C4-2B (cell line): ENCODE measurements at regions not wholly inside any gene's neighbourhood (a gene's known extent, or its start where the extent isn't known, plus 50 kb on each side); places are given as distances from the start of the nearest gene placed in this dataset.

Source experiments
- ZFX ChIP-seq: fragments of 450-650 bp; IDR thresholded peaks from 2 replicates; pipeline ENCODE4 v1.6.1; 2017
- TF ChIP-seq, protein P1 (sequence below): fragments of 450-650 bp; conservative IDR thresholded peaks from 2 replicates; pipeline ENCODE4 v1.5.1; 2017; ENCODE audit warnings: mild to moderate bottlenecking

DNA sequence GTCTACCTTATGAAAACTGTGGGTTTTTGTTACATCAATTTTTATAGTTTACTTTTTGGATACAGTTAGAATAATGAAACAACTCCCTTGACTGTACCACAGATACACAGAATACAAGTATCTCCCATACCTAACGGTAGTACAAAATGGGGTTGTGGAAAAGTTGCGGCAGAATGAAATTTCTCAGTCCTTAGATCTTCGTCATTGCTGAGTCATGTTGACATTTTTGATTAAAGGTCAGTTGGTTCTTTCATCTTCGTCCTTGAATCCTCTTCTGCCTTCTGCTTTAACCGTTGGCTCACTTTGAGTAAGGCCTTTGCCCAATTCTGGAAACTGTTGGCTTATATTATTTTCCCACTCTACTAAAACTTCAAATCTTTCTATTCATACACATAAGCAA is 75.6 kb downstream of the TRIML1 start:
- TF ChIP-seq, protein P1, sequence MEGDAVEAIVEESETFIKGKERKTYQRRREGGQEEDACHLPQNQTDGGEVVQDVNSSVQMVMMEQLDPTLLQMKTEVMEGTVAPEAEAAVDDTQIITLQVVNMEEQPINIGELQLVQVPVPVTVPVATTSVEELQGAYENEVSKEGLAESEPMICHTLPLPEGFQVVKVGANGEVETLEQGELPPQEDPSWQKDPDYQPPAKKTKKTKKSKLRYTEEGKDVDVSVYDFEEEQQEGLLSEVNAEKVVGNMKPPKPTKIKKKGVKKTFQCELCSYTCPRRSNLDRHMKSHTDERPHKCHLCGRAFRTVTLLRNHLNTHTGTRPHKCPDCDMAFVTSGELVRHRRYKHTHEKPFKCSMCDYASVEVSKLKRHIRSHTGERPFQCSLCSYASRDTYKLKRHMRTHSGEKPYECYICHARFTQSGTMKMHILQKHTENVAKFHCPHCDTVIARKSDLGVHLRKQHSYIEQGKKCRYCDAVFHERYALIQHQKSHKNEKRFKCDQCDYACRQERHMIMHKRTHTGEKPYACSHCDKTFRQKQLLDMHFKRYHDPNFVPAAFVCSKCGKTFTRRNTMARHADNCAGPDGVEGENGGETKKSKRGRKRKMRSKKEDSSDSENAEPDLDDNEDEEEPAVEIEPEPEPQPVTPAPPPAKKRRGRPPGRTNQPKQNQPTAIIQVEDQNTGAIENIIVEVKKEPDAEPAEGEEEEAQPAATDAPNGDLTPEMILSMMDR = no peak
- TF ChIP-seq ZFX = no peak
